ENCODE measurements at regions not wholly inside any gene's neighbourhood (a gene's known extent, or its start where the extent isn't known, plus 50 kb on each side); places are given as distances from the start of the nearest gene placed in this dataset.
"Not testable (repeated sequence)": the region's sequence is repeated elsewhere in the genome, so short reads cannot be mapped to it uniquely, and the experiment has no call there.

- H3K9me3 Mint-ChIP-seq; H3K4me1 ChIP-seq (ENCODE audit: insufficient read depth, low read length); H3K4me3 ChIP-seq (ENCODE audit: low read length in 2 of 2); POLR2A ChIA-PET (ENCODE audit: partially characterized antibody); DNase-seq; H3K4me1 Mint-ChIP-seq; H3K36me3 Mint-ChIP-seq; H3K27me3 Mint-ChIP-seq; H3K27me3 ChIP-seq (ENCODE audit: insufficient read depth, low read length); H3K27ac ChIP-seq (ENCODE audit: low read depth, low read length); H3K9me3 ChIP-seq (ENCODE audit: control insufficient read depth in 1 of 2, low read length in 2 of 2); CTCF ChIA-PET (ENCODE audit: partially characterized antibody); H3K4me3 Mint-ChIP-seq; H3K27ac Mint-ChIP-seq; H3K36me3 ChIP-seq (ENCODE audit: insufficient read depth, low read length); intact Hi-C loops (cut with micrococcal nuclease): not testable (repeated sequence)
These were observed 125.9 kb upstream of the PDE1A start for GRCh38 chr2:182552785-182553184.

- H3K27me3 Mint-ChIP-seq = no peaks in the 10 kb centered on the region
- no peak for DNase-seq
- no peak overlapping the region for H3K27ac Mint-ChIP-seq
- H3K4me1 Mint-ChIP-seq = no peaks in the 10 kb centered on the region
- ChIA-PET CTCF (ENCODE audit: partially characterized antibody) (no interaction called here), POLR2A (ENCODE audit: partially characterized antibody) (no interaction called here)
- Histone ChIP-seq H3K4me1 (ENCODE audit: insufficient read depth, low read length) (no peaks in the 10 kb centered on the region), H3K9me3 (ENCODE audit: control insufficient read depth in 1 of 2, low read length in 2 of 2) (no peaks in the 10 kb centered on the region), H3K27ac (ENCODE audit: low read depth, low read length) (no peak overlapping the region), H3K27me3 (ENCODE audit: insufficient read depth, low read length) (no peaks in the 10 kb centered on the region), H3K36me3 (ENCODE audit: insufficient read depth, low read length) (no peaks in the 10 kb centered on the region), H3K4me3 (ENCODE audit: low read length in 2 of 2) (no peak overlapping the region)
- intact Hi-C loops (cut with micrococcal nuclease) = no loop called here
- H3K9me3 Mint-ChIP-seq = no peaks in the 10 kb centered on the region
- H3K36me3 Mint-ChIP-seq = no peaks in the 10 kb centered on the region
- H3K4me3 Mint-ChIP-seq = no peak overlapping the region
These were observed 126.6 kb upstream of the PDE1A start for GRCh38 chr2:182553483-182553882.

GRCh38 chr2:182554950-182555349 is 128.1 kb upstream of the PDE1A start:
- Mint-ChIP-seq H3K4me1 (no peaks in the 10 kb centered on the region), H3K36me3 (no peaks in the 10 kb centered on the region), H3K27ac (no peak overlapping the region), H3K27me3 (no peaks in the 10 kb centered on the region), H3K4me3 (no peak overlapping the region), H3K9me3 (peaks cover 0 to 4% (median 0%) of the 10 kb centered on the region in 8 donors)
- Histone ChIP-seq H3K4me1 (ENCODE audit: insufficient read depth, low read length) (no peaks in the 10 kb centered on the region), H3K27me3 (ENCODE audit: insufficient read depth, low read length) (no peaks in the 10 kb centered on the region), H3K9me3 (ENCODE audit: control insufficient read depth in 1 of 2, low read length in 2 of 2) (no peaks in the 10 kb centered on the region), H3K4me3 (ENCODE audit: low read length in 2 of 2) (no peak overlapping the region), H3K36me3 (ENCODE audit: insufficient read depth, low read length) (no peaks in the 10 kb centered on the region), H3K27ac (ENCODE audit: low read depth, low read length) (no peak overlapping the region)
- DNase-seq = no peak
- POLR2A ChIA-PET (ENCODE audit: partially characterized antibody) = no interaction called here
- CTCF ChIA-PET (ENCODE audit: partially characterized antibody) = no interaction called here
- intact Hi-C loops (cut with micrococcal nuclease) = no loop called here

GRCh38 chr2:182558564-182558963 is 131.7 kb upstream of the PDE1A start:
- Histone ChIP-seq H3K36me3 (ENCODE audit: insufficient read depth, low read length) (no peaks in the 10 kb centered on the region), H3K4me3 (ENCODE audit: low read length in 2 of 2) (no peak overlapping the region), H3K27ac (ENCODE audit: low read depth, low read length) (no peak overlapping the region), H3K4me1 (ENCODE audit: insufficient read depth, low read length) (no peaks in the 10 kb centered on the region), H3K27me3 (ENCODE audit: insufficient read depth, low read length) (no peaks in the 10 kb centered on the region), H3K9me3 (ENCODE audit: control insufficient read depth in 1 of 2, low read length in 2 of 2) (no peaks in the 10 kb centered on the region)
- ChIA-PET CTCF (ENCODE audit: partially characterized antibody) (no interaction called here), POLR2A (ENCODE audit: partially characterized antibody) (no interaction called here)
- intact Hi-C loops (cut with micrococcal nuclease) = no loop called here
- H3K9me3 Mint-ChIP-seq = peaks cover 0 to 8% (median 0%) of the 10 kb centered on the region in 8 donors
- no peaks in the 10 kb centered on the region for H3K27me3 Mint-ChIP-seq
- no peak overlapping the region for H3K4me3 Mint-ChIP-seq
- no peaks in the 10 kb centered on the region for H3K36me3 Mint-ChIP-seq
- no peaks in the 10 kb centered on the region for H3K4me1 Mint-ChIP-seq
- no peak for DNase-seq
- H3K27ac Mint-ChIP-seq = no peak overlapping the region

GRCh38 chr2:182559623-182560022 is 132.8 kb upstream of the PDE1A start:
- ChIA-PET POLR2A (ENCODE audit: partially characterized antibody) (no interaction called here), CTCF (ENCODE audit: partially characterized antibody) (no interaction called here)
- no peaks in the 10 kb centered on the region for H3K27me3 Mint-ChIP-seq
- no peak for DNase-seq
- Histone ChIP-seq H3K4me3 (ENCODE audit: low read length in 2 of 2) (no peak overlapping the region), H3K9me3 (ENCODE audit: control insufficient read depth in 1 of 2, low read length in 2 of 2) (no peaks in the 10 kb centered on the region), H3K27ac (ENCODE audit: low read depth, low read length) (no peak overlapping the region), H3K4me1 (ENCODE audit: insufficient read depth, low read length) (no peaks in the 10 kb centered on the region), H3K36me3 (ENCODE audit: insufficient read depth, low read length) (no peaks in the 10 kb centered on the region), H3K27me3 (ENCODE audit: insufficient read depth, low read length) (no peaks in the 10 kb centered on the region)
- no peaks in the 10 kb centered on the region for H3K4me1 Mint-ChIP-seq
- no peaks in the 10 kb centered on the region for H3K36me3 Mint-ChIP-seq
- no peak overlapping the region for H3K4me3 Mint-ChIP-seq
- intact Hi-C loops (cut with micrococcal nuclease) = no loop called here
- H3K9me3 Mint-ChIP-seq = peaks cover 0 to 8% (median 3%) of the 10 kb centered on the region in 8 donors
- no peak overlapping the region for H3K27ac Mint-ChIP-seq

GRCh38 chr2:182565911-182566567 is 139.2 kb upstream of the PDE1A start:
- no peaks in the 10 kb centered on the region for H3K36me3 ChIP-seq (ENCODE audit: insufficient read depth, low read length)
- H3K4me3 ChIP-seq (ENCODE audit: low read length in 2 of 2) = no peak overlapping the region
- no peaks in the 10 kb centered on the region for H3K4me1 ChIP-seq (ENCODE audit: insufficient read depth, low read length)
- no peak overlapping the region for H3K27ac Mint-ChIP-seq
- H3K4me3 Mint-ChIP-seq = no peak overlapping the region
- peaks cover 0 to 12% (median 3%) of the 10 kb centered on the region in 8 donors for H3K9me3 Mint-ChIP-seq
- POLR2A ChIA-PET (ENCODE audit: partially characterized antibody) = no interaction called here
- no peak overlapping the region for H3K27ac ChIP-seq (ENCODE audit: low read depth, low read length)
- no peak for DNase-seq
- H3K27me3 Mint-ChIP-seq = no peaks in the 10 kb centered on the region
- CTCF ChIA-PET (ENCODE audit: partially characterized antibody) = no interaction called here
- H3K27me3 ChIP-seq (ENCODE audit: insufficient read depth, low read length) = no peaks in the 10 kb centered on the region
- H3K9me3 ChIP-seq (ENCODE audit: control insufficient read depth in 1 of 2, low read length in 2 of 2) = no peaks in the 10 kb centered on the region
- intact Hi-C loops (cut with micrococcal nuclease) = no loop called here
- H3K36me3 Mint-ChIP-seq = no peaks in the 10 kb centered on the region
- H3K4me1 Mint-ChIP-seq = no peaks in the 10 kb centered on the region

- H3K4me3 Mint-ChIP-seq = no peak overlapping the region
- H3K27me3 ChIP-seq (ENCODE audit: insufficient read depth, low read length) = no peaks in the 10 kb centered on the region
- H3K27ac ChIP-seq (ENCODE audit: low read depth, low read length) = no peak overlapping the region
- ChIA-PET CTCF (ENCODE audit: partially characterized antibody) (no interaction called here), POLR2A (ENCODE audit: partially characterized antibody) (no interaction called here)
- peaks cover 0 to 4% of the 10 kb centered on the region in 2 donors for H3K27me3 Mint-ChIP-seq
- no peak overlapping the region for H3K27ac Mint-ChIP-seq
- DNase-seq = no peak
- H3K36me3 ChIP-seq (ENCODE audit: insufficient read depth, low read length) = no peaks in the 10 kb centered on the region
- H3K9me3 Mint-ChIP-seq = peaks cover 0 to 2% (median 0%) of the 10 kb centered on the region in 8 donors
- H3K36me3 Mint-ChIP-seq = no peaks in the 10 kb centered on the region
- intact Hi-C loops (cut with micrococcal nuclease) = no loop called here
- no peaks in the 10 kb centered on the region for H3K9me3 ChIP-seq (ENCODE audit: control insufficient read depth in 1 of 2, low read length in 2 of 2)
- no peaks in the 10 kb centered on the region for H3K4me1 ChIP-seq (ENCODE audit: insufficient read depth, low read length)
- H3K4me3 ChIP-seq (ENCODE audit: low read length in 2 of 2) = no peak overlapping the region
- H3K4me1 Mint-ChIP-seq = no peaks in the 10 kb centered on the region
These were observed 142.5 kb upstream of the DNAJC10 start for GRCh38 chr2:182573553-182573952.

GRCh38 chr2:182577816-182578215 is 138.2 kb upstream of the DNAJC10 start:
- POLR2A ChIA-PET (ENCODE audit: partially characterized antibody) = no interaction called here
- Mint-ChIP-seq H3K27me3 (peaks cover 0 to 4% of the 10 kb centered on the region in 2 donors), H3K27ac (no peak overlapping the region), H3K4me1 (no peaks in the 10 kb centered on the region), H3K36me3 (no peaks in the 10 kb centered on the region), H3K4me3 (no peak overlapping the region), H3K9me3 (peaks cover 0 to 2% (median 0%) of the 10 kb centered on the region in 8 donors)
- H3K4me3 ChIP-seq (ENCODE audit: low read length in 2 of 2) = no peak overlapping the region
- H3K9me3 ChIP-seq (ENCODE audit: control insufficient read depth in 1 of 2, low read length in 2 of 2) = no peaks in the 10 kb centered on the region
- H3K36me3 ChIP-seq (ENCODE audit: insufficient read depth, low read length) = no peaks in the 10 kb centered on the region
- H3K27me3 ChIP-seq (ENCODE audit: insufficient read depth, low read length) = no peaks in the 10 kb centered on the region
- intact Hi-C loops (cut with micrococcal nuclease) = no loop called here
- no peaks in the 10 kb centered on the region for H3K4me1 ChIP-seq (ENCODE audit: insufficient read depth, low read length)
- DNase-seq = no peak
- H3K27ac ChIP-seq (ENCODE audit: low read depth, low read length) = no peak overlapping the region
- CTCF ChIA-PET (ENCODE audit: partially characterized antibody) = no interaction called here
